SKM-1 treated with dmso at 0.1 percent for 144 hours (cell line): ENCODE measurements at regions not wholly inside any gene's neighbourhood (a gene's known extent, or its start where the extent isn't known, plus 50 kb on each side); places are given as distances from the start of the nearest gene placed in this dataset.
"Not testable (repeated sequence)": the region's sequence is repeated elsewhere in the genome, so short reads cannot be mapped to it uniquely, and the experiment has no call there.

Experiments
- DNase-seq: peaks from one replicate; lab custom pipeline; 2025; ENCODE audit not compliant: unreplicated experiment; lab: John Stamatoyannopoulos, UW

DNA sequence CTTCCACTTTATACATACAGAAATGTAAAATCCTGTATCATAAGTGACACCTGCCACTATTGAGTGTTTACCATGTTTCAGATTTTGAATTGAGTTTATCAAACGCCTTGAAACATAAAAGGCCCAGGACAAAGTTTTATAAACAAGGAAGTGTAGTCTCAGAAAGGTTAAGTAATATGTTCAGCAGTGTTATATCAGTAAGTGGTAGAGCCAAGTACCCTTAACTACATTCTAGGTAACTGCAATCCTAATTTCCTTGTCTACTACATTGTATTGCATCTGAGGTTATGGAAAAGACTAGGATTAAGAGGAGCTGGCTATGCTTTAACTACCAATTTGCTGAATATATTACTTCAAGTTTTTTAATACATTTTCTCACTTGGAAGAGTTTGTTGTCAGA lies 641.6 kb downstream of the LRRC70 start:
- DNase-seq, result no peak

DNA sequence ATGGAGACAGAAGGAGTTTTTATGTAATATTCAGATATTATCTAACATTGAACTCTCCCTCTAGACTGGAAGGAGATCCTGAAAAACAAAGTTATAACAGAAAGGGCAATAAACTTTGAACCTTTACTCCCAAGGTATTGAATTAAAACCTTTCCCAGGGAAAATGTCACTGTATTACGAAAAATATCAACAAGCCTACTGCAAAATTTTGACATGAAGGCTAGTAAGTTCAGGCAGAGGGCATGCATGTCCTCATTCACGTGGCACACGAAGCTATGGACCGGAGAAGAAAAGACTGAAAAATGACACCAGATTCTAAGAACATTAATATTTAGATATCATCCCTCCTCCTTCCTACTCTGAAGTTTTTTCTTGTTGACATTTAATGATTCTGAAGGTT lies 638.8 kb downstream of the LRRC70 start:
- no peak for DNase-seq

DNA sequence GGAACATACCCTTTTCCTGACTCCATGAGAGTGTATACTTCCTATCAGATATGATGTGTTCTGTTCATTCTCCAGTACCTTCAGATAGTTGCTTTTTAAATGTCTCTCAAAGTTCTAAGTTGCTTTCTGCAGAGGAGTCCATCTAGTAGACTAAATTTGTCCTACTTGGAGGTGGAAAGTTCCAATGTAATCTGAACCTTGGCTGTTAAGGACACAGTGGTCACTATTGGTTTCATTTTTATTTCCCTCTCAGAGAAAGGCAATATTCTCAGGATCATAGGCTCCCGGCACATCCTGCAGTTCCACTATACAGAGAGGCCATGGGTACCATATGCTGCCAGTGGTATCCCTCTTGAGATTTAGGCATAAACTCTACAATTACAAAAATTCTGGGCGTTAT lies 634.6 kb downstream of the LRRC70 start:
- DNase-seq, result no peak

DNA sequence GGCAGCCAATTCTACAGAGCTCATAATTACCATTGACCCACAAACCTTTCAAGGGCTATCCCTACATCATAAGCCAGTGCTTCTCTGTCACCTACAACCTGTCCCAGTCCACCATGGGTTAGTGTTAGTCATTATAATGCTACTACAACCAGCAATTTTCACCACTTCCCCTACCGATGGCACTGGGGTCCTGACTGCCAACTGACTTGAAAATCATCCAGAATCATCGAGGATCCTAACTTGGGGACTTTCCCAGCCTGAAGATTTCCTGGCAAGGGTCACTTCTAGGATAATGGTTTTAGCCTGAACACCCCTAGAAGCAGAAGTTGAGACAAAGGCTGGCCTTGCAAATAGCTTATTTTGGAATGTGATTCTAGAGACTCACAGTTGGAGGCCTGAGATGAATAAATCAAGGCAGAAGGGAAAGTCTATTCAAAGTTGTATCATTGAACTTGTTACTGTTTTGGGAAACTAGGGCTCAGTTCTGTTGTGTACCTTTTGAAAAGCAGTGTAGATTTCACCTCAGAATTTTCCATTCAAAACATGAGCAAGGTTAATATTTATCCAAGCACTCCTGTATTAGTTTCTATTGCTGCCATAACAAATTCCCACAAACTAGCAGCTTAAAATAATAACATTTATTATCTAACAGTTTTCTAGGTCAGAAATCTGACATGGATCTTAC lies 633.0 kb downstream of the LRRC70 start:
- DNase-seq, result no peak

DNA sequence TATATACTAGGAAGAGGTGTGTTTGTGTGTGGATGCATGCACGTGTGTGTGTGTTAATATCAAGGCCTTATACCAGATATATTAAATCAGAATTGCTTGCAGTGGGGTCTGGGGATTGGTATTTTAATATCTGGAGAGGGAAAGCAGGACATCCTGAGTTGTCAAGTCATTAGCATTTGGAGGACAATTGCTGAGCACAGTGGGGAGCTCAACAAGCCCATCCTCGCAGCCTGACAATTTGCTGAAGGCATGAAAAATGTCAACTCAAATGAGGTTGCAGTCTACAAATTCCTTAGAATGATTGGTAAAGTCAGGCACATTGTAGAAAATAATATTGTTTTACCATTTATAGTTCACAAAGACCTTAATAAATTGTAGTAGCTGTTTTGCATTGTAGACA lies 627.4 kb downstream of the LRRC70 start:
- no peak for DNase-seq

DNA sequence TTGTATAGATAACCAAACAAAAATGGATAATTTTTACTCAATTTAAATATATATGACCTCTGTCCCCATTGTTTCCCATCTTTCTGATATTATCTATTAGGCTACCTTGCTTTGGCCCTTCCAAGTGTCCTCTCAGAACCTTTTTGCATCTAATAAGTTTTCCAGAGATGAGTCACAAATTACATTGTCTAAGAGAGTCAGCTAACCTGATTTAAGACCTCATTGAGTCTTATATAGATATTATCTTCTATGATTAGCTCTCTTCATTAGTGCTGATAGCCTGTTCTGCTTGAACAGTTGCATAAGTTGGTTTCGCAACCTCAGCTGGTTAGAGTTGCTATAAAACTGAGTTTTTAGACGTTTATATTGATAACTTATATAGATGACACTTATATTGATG lies 623.1 kb downstream of the LRRC70 start:
- no peak for DNase-seq

DNA sequence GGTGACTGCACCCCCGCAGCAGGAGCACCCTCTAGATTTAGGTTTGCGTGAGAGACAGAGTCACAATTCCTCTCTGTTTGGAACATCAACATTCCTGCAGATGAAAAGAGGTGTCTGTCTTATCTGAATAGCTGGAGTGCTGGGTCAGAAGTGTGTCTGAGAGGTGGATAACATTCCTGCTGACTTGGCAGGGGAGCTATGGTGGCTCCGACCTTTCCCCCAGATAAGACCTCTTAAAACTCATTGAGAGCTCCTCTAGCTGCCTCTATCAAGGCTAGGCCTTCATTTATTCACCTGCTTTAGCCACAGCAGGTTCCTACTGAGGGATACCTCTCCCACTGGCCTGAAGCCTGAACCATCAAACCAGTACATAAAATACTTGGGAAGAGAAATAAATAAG lies 615.5 kb downstream of the LRRC70 start:
- no peak for DNase-seq

DNA sequence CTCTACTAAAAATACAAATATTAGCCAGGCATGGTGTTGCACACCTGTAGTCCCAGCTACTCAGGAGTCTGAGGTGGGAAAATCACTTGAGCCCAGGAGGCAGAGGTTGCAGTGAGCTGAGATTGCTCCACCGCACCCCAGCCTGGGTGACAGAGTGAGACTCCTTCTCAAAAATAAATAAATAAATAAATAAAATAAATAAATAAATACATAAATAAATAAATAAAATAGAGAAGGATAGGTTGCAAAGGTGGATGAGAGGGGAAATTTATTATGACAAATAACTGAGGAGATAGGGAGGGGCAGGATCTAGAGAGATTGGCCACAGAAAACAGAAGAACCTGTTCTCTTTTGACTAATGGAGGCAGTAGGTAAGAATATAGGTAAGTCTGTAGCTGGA lies 601.6 kb downstream of the LRRC70 start:
- not testable (repeated sequence) for DNase-seq

DNA sequence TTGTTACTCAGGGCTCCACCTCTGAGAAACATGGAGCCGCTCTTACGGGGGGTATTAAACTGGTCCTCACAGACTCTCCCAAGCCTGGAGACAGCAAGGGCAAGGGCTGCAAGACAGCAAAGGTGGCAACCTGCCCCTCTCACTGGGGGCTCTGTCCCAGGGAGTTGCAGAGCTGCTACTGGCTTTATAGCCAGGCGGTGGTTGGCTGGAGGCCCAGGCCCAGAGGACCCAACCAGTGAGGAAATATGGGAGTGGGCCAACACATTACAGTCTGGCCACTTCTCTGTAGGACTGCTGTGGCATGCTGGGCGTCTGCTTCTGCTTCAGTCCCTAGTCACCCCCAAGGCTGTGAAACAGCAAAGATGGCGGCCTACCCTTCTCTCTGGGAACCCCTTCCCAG lies 597.2 kb downstream of the LRRC70 start:
- DNase-seq, result no peak

DNA sequence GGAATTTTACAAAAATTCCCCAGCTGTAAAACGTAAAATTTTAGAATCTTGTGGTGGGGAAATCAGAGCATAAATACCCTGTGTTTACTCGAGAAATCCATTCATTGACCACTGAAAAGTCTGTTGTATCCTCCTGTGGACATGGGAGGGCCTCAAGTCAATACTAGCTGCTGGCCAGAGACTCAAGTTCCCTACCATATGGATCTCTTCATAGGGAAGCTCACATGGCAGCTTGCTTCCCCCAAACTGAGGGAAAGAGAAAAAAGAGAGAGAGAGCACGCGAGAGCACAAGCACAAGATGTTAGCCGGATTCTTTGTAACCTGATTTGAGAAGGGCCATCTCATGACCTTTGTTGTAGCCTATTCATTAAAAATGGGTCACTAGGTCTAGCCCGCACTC lies 591.9 kb downstream of the LRRC70 start:
- no peak for DNase-seq

DNA sequence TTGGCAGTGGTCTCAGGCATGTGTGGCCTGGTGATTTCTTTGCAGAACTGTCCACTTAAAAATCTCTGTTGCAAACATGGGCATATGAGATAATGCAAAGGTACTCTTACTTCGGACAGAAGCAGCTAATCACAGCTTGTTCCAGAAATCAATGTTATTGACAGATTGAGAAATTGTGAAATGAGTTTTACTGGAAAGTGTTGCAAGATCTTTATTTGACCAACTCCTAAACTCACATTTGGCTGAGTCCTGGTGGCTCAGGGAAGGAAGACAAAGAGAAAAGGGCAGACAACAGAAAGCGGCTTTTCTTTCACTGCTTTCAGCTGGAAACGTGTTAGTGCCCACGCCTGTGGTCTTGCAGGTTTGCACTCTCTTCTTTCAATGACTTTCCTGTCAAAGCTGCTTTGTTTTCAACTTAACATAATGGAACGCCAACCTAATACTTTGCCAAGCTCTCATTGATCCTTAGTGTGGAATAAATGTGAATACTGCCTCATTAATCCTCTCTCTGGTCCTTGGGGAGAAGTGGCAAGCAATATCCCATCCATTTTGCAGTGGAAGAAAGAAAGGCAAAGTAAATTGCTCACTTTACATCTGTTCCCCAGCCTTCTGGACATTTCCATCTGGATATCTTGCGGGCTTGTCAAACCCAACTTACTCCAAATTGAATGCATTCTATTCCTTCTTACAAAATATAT lies 586.4 kb downstream of the LRRC70 start:
- DNase-seq, result no peak

DNA sequence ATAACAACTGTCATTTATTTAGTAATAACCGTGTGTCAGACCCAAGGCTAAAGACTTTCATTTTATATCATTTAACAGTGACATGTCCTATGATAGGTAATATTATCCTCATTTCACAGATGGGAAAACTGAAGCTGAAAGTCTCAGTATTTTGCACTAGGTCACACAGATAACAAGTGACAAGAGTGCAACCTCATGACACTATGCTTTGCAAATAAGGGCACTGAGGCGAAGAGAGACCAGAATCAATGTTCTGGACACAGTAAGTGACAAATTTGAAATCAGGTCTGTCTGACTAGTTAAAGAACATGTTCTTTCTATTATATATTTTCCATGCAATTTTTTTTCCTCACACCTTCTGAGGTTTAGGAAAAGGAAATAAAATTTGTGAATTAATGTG lies 585.7 kb downstream of the LRRC70 start:
- DNase-seq, result no peak

DNA sequence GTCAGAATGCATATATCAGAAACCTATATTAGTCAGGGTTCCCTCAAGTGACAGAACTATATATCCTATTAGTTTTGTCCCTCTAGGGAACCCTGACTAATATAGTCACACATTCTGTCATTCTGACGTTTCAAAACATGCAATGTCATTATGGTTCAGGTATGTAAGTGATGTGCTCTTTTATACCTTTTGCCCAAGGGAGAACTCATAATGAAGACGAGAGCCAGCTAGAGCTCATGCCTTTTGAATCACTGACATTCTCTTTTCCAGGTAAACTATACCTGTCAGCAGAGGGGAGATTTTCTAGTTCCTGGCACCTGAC lies 576.7 kb downstream of the LRRC70 start:
- no peak for DNase-seq

DNA sequence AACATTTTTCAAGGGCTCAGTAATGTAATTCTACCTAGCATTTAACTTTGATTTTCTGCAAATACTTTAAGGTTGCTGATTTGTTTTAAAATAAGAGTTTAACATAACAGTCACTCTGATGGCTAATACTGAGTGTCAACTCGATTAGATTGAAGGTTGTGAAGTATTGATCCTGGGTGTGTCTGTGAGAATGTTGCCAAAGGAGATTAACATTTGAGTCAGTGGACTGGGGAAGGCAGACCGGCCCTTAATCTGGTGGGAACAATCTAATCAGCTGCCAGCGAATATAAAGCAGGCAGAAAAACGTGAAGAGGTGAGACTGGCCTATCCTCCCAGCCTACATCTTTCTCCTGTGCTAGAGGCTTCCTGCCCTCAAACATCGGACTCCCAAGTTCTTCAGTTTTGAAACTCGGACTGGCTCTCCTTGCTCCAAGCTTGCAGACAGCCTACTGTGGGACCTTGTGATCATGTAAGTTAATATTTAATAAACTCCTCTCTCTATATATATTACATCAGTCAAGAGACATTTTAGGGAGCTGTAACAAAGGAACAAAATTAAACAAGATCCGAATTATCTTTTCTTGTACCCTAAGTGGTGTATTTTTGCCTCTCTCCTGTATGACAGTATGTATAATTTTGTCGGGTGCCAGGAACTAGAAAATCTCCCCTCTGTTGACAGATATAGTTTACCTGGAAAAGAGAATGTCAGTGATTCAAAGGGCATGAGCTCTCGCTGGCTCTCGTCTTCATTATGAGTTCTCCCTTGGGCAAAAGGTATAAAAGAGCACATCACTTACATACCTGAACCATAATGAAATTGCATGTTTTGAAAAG lies 576.1 kb downstream of the LRRC70 start:
- DNase-seq, result no peak

DNA sequence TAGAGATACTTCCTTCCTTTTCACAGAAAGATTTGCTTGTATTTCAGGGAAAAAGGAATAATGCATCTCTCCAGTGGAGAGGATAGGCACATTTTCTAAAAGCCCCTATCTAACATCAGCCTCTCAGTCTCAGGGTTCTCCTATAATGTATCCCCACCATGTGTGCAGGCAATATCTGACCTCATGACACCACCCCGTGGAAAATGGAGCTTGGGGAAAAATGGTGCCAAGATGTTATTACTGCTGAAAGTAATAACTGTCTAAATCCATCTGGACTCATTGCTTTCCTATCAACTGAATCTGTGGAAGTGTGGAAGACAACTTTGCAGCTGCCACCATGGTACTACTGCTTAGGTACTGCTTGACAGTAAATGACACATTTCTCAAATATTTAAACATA lies 574.3 kb downstream of the LRRC70 start:
- no peak for DNase-seq

DNA sequence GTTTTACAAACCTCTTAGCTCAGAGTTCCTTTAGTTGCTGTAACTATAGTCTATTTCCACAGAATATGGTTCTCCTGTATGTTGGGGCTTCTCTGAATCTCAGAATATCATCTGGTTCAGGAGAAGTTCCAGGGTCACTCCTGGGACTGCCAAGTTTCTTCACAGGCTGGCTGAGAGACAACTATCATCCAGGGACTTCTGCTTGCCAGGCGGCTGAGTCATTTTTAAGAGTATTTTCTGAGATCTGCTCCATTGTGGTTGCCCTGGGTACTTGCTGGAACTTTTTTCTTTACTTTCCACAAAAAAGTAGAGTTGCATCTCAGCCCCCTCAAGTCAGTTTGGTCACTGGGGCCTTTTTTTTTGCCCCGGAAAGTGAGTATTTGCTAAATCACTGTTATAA lies 566.5 kb downstream of the LRRC70 start:
- no peak for DNase-seq

DNA sequence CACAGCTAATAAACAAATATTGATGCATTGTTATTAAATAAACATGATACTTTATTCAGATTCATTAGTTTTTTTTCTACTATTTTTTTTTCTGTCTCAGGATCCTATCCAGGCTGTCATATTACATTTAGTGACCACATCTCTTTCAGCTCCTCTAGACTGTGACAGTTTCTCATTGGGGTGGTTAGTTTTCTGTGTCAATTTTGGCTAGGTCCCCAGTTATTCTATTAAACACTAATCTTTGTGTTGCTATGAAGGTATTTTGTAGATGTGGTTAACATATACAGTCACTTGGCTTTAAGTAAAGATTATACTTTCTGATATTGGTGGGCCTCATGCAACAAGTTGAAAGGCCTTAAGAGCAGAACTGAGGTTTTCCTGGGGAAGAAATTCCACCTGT lies 563.0 kb downstream of the LRRC70 start:
- DNase-seq, result no peak

DNA sequence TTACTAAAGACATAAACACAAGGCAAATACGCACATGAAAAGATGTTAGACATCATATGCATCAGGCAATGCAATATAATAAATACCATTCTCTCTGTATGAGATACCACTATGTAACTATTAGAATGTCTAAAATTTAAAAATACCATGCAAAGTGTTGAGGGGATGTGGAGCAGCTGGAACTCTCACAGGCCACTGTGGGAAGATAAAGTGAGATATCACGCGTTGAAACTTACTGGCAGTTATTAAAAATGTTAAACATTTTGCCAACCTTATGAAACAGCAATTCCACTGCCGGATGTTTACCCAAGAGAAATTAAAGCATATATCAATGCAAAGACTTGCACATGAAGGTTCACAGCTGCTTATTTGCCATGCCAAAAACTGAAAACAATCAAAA lies 556.7 kb downstream of the LRRC70 start:
- no peak for DNase-seq

DNA sequence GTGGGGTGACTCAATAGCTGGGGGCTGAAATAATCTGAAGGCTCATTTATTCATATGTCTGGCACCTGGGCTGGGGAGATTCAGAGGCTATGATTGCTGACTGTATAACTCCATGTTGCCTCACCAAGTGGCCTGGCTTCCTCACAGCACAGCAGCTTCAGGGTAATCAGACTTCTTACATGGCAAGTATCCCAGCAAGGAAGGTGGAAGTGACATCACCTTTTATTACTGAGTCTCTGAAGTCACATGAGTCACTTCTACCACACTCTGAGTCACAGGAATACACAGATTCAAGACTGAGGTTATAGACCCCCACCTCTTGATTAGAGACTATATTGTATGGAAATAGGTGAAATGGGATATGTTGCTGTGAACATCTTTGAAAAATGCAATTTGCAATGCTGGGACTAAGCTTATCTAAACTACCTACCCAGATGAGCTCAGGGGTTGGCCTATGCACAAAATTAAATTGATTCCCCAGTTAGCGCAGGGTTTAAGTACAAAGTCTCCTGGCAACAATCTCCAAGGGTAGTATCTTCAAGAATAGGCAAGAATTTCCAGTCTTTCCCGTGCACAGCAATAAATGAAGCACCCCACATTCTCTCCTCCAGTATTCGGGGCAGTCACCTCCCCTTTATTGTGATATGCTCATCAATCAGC lies 553.1 kb downstream of the LRRC70 start:
- no peak for DNase-seq

DNA sequence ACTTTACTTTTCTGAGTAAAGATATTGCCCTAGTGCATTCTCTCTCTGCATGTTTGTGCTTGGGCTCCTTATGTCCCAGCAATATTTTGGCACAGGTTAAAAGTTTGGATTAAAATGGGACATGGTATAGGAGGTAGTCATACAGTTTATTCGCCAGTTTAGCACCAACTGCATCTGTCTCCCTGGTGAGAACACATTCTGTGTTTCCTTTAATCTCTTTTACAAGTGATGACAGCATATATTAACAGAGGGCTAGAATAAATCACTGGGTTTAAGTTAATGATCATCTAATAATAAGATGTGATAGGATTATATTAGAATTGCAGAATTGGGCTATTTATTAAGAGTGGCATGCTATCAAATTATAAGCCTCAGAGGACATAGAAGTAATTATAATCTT lies 550.1 kb downstream of the LRRC70 start:
- no peak for DNase-seq

DNA sequence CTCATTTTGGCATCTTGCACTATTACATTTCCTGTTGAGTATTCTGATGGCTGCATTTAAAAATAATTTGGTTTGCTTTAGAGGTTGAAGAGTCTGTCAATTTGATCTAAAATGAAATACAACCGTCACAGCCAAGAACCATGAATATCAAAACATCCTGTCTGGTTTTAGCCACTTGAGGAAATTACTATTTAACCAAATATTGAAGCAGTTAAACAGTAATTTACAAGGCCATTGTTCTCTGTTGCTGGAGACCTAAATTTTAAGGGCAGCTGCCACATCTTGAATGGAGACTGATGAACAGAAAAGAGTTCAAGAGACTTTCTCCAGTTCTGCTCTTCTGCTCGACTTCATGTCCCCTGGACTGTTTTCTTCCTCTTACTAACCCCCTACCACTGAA lies 549.4 kb downstream of the LRRC70 start:
- DNase-seq, result no peak

DNA sequence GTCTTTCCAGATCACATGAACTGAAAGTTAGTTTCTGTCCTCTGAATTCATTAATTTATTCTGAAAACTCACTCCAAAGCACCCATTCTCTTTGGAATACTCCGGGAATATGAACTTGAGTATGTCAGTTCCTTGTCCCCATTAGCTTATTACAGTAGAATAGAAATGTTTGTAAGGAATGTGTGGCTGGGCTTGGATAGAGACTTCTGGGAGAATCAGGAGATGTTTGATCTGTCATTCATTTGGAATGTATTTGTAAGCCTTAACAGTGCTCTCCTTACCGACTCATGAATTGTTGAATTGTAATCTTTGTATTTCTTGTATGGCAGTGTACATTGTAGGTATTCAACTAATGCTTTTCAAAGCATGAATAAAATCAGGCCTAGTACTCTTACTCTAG lies 548.4 kb downstream of the LRRC70 start:
- no peak for DNase-seq
